ENCODE measurements at regions not wholly inside any gene's neighbourhood (a gene's known extent, or its start where the extent isn't known, plus 50 kb on each side); places are given as distances from the start of the nearest gene placed in this dataset.

- DNase-seq (ENCODE audit: low spot score): no peak
- no peak for FAIRE-seq
Observed at GRCh38 chr11:23023319-23023718, 163.0 kb upstream of the CCDC179 start.

- FAIRE-seq: no peak
- no peak for DNase-seq (ENCODE audit: low spot score)
Observed at GRCh38 chr11:23041001-23041503, 180.8 kb upstream of the CCDC179 start.

GRCh38 chr11:23058656-23059055 lies 198.4 kb upstream of the CCDC179 start:
- FAIRE-seq: no peak
- DNase-seq (ENCODE audit: low spot score): no peak

GRCh38 chr11:23063276-23063675 lies 203.0 kb upstream of the CCDC179 start:
- no peak for FAIRE-seq
- no peak for DNase-seq (ENCODE audit: low spot score)

GRCh38 chr11:23078289-23078971 lies 218.2 kb upstream of the CCDC179 start:
- FAIRE-seq: peak; percentile 54
- peak; percentile 21 for DNase-seq (ENCODE audit: low spot score)

GRCh38 chr11:23079382-23079813 lies 219.1 kb upstream of the CCDC179 start:
- DNase-seq (ENCODE audit: low spot score) (no peak), FAIRE-seq (no peak)

GRCh38 chr11:23087407-23087806 lies 227.1 kb upstream of the CCDC179 start:
- DNase-seq (ENCODE audit: low spot score) (no peak), FAIRE-seq (no peak)

- DNase-seq (ENCODE audit: low spot score): no peak
- FAIRE-seq: no peak
Observed at GRCh38 chr11:23090659-23091058, 230.4 kb upstream of the CCDC179 start.

GRCh38 chr11:23095650-23096189 lies 235.4 kb upstream of the CCDC179 start:
- no peak for DNase-seq (ENCODE audit: low spot score)
- no peak for FAIRE-seq

- DNase-seq (ENCODE audit: low spot score) (no peak), FAIRE-seq (no peak)
Observed at GRCh38 chr11:23097891-23098290, 237.6 kb upstream of the CCDC179 start.

- FAIRE-seq: no peak
Observed at GRCh38 chr11:23099256-23099655, 239.0 kb upstream of the CCDC179 start.

GRCh38 chr11:23100726-23101125 lies 240.5 kb upstream of the CCDC179 start:
- no peak for FAIRE-seq
- no peak for DNase-seq (ENCODE audit: low spot score)

More at GRCh38 chr11:23099256-23099655, 239.0 kb upstream of the CCDC179 start:
- DNase-seq (ENCODE audit: low spot score): no peak

- no peak for DNase-seq (ENCODE audit: low spot score)
- FAIRE-seq: no peak
Observed at GRCh38 chr11:23103416-23103815, 243.1 kb upstream of the CCDC179 start.

GRCh38 chr11:23111527-23111926 lies 251.3 kb upstream of the CCDC179 start:
- DNase-seq (ENCODE audit: low spot score) (no peak), FAIRE-seq (no peak)

- no peak for FAIRE-seq
- DNase-seq (ENCODE audit: low spot score): no peak
Observed at GRCh38 chr11:23112390-23112789, 252.1 kb upstream of the CCDC179 start.

GRCh38 chr11:23112987-23113886 lies 253.0 kb upstream of the CCDC179 start:
- peak; percentile 27 for DNase-seq (ENCODE audit: low spot score)
- no peak for FAIRE-seq

- FAIRE-seq (no peak), DNase-seq (ENCODE audit: low spot score) (no peak)
Observed at GRCh38 chr11:23113887-23114216, 253.6 kb upstream of the CCDC179 start.

- FAIRE-seq: no peak
- peak; percentile 6 for DNase-seq (ENCODE audit: low spot score)
Observed at GRCh38 chr11:23123753-23124152, 263.5 kb upstream of the CCDC179 start.

- no peak for FAIRE-seq
- no peak for DNase-seq (ENCODE audit: low spot score)
Observed at GRCh38 chr11:23124249-23124648, 264.0 kb upstream of the CCDC179 start.

GRCh38 chr11:23124996-23125395 lies 264.7 kb upstream of the CCDC179 start:
- FAIRE-seq (no peak), DNase-seq (ENCODE audit: low spot score) (no peak)

GRCh38 chr11:23127706-23128105 lies 267.4 kb upstream of the CCDC179 start:
- FAIRE-seq (no peak), DNase-seq (ENCODE audit: low spot score) (no peak)

GRCh38 chr11:23134627-23135026 lies 274.4 kb upstream of the CCDC179 start:
- DNase-seq (ENCODE audit: low spot score) (no peak), FAIRE-seq (no peak)

Measured in RCC 7860 (cell line).